Parathyroid adenoma (tissue), 2 donors: ENCODE measurements at regions not wholly inside any gene's neighbourhood (a gene's known extent, or its start where the extent isn't known, plus 50 kb on each side); places are given as distances from the start of the nearest gene placed in this dataset.
"Not testable (repeated sequence)": the region's sequence is repeated elsewhere in the genome, so short reads cannot be mapped to it uniquely, and the experiment has no call there.

ENCODE experiments used
- H2AFZ ChIP-seq: fragments of 300-600 bp; sonication (generic); one replicate; pipeline ENCODE4 v1.7.0; 2017; ENCODE audit warnings: antibody characterized with exemption, mild to moderate bottlenecking
- H3K27ac ChIP-seq: fragments of 300-600 bp; sonication (generic); one replicate; pipeline ENCODE4 v1.7.0; 2017
- H3K27me3 ChIP-seq: fragments of 300-600 bp; sonication (generic); one replicate; pipeline ENCODE4 v1.7.0; 2017; ENCODE audit warnings: low read length; ENCODE audit not compliant: control insufficient read depth, insufficient read depth
- H3K36me3 ChIP-seq: fragments of 300-600 bp; sonication (generic); one replicate; pipeline ENCODE4 v1.7.0; 2017; ENCODE audit warnings: low read length; ENCODE audit not compliant: control insufficient read depth, insufficient read depth
- H3K4me1 ChIP-seq: fragments of 300-600 bp; sonication (generic); one replicate; pipeline ENCODE4 v1.7.0; 2017; ENCODE audit warnings: control low read depth
- H3K4me2 ChIP-seq: fragments of 300-600 bp; sonication (generic); one replicate; pipeline ENCODE4 v1.7.0; 2017; ENCODE audit warnings: low read length
- H3K4me3 ChIP-seq: fragments of 300-600 bp; sonication (generic); one replicate; pipeline ENCODE4 v1.7.0; 2017; ENCODE audit warnings: low read depth, low read length
- H3K79me2 ChIP-seq: fragments of 300-600 bp; sonication (generic); one replicate; pipeline ENCODE4 v1.7.0; 2017; ENCODE audit warnings: control low read depth
- H3K9ac ChIP-seq: fragments of 300-600 bp; sonication (generic); one replicate; pipeline ENCODE4 v1.7.0; 2017; ENCODE audit warnings: mild to moderate bottlenecking
- H3K9me3 ChIP-seq: fragments of 300-600 bp; sonication (generic); one replicate; pipeline ENCODE4 v1.7.0; 2017; ENCODE audit warnings: low read length; ENCODE audit not compliant: control insufficient read depth
- CTCF ChIP-seq: fragments of 300-600 bp; sonication (generic); IDR thresholded peaks from one replicate; pipeline ENCODE4 v1.7.0; 2017; ENCODE audit warnings: antibody characterized with exemption, mild to moderate bottlenecking
- donor health status: primary hyperparathyroidism.

GRCh38 chr12:85466890-85467289 lies 186.9 kb downstream of the ALX1 start:
- Histone ChIP-seq H3K9me3 (no peaks in the 10 kb centered on the region), H2AFZ (no peak overlapping the region)
- TF ChIP-seq CTCF, result no peak

GRCh38 chr12:85468356-85469157 lies 188.5 kb downstream of the ALX1 start:
- Histone ChIP-seq H3K36me3 (no peaks in the 10 kb centered on the region), H3K4me3 (peak overlapping the region; percentile 58), H3K9ac (no peak overlapping the region), H3K4me1 (no peaks in the 10 kb centered on the region), H3K79me2 (no peaks in the 10 kb centered on the region), H3K27ac (no peak overlapping the region), H2AFZ (peak overlapping the region; percentile 82), H3K9me3 (no peaks in the 10 kb centered on the region), H3K27me3 (no peaks in the 10 kb centered on the region), H3K4me2 (peak overlapping the region; percentile 74)
- peak; percentile 73 for TF ChIP-seq CTCF

More at GRCh38 chr12:85466890-85467289, 186.9 kb downstream of the ALX1 start:
- H3K36me3 ChIP-seq, result no peaks in the 10 kb centered on the region
- H3K27ac ChIP-seq, result no peak overlapping the region
- no peak overlapping the region for H3K4me2 ChIP-seq
- no peaks in the 10 kb centered on the region for H3K79me2 ChIP-seq
- H3K4me3 ChIP-seq, result no peak overlapping the region
- H3K9ac ChIP-seq, result no peak overlapping the region
- no peaks in the 10 kb centered on the region for H3K4me1 ChIP-seq
- H3K27me3 ChIP-seq, result no peaks in the 10 kb centered on the region

- not testable (repeated sequence) for H3K79me2 ChIP-seq, H3K4me1 ChIP-seq, H3K27me3 ChIP-seq, H3K9ac ChIP-seq, H3K9me3 ChIP-seq, H3K27ac ChIP-seq, H3K36me3 ChIP-seq
- Histone ChIP-seq H3K4me2 (peak overlapping the region; percentile 74), H2AFZ (peak overlapping the region; percentile 82), H3K4me3 (peak overlapping the region; percentile 58)
These were observed 189.4 kb downstream of the ALX1 start for GRCh38 chr12:85469158-85470086.

- H3K4me3 ChIP-seq, H3K9ac ChIP-seq, H3K79me2 ChIP-seq, H3K4me2 ChIP-seq, H3K36me3 ChIP-seq, H3K27me3 ChIP-seq, H3K27ac ChIP-seq, H2AFZ ChIP-seq, H3K9me3 ChIP-seq, H3K4me1 ChIP-seq: not testable (repeated sequence)
These were observed 195.3 kb downstream of the ALX1 start for GRCh38 chr12:85475277-85475676.

GRCh38 chr12:85476756-85477155 lies 196.7 kb downstream of the ALX1 start:
- no peaks in the 10 kb centered on the region for H3K9me3 ChIP-seq
- H3K27me3 ChIP-seq, result no peaks in the 10 kb centered on the region
- no peaks in the 10 kb centered on the region for H3K79me2 ChIP-seq
- no peak overlapping the region for H3K4me2 ChIP-seq
- H3K9ac ChIP-seq, result no peak overlapping the region
- no peaks in the 10 kb centered on the region for H3K36me3 ChIP-seq
- no peak overlapping the region for H3K27ac ChIP-seq
- H2AFZ ChIP-seq, result no peak overlapping the region
- no peaks in the 10 kb centered on the region for H3K4me1 ChIP-seq
- TF ChIP-seq CTCF, result no peak
- H3K4me3 ChIP-seq, result no peak overlapping the region
